ENCODE measurements at regions not wholly inside any gene's neighbourhood (a gene's known extent, or its start where the extent isn't known, plus 50 kb on each side); places are given as distances from the start of the nearest gene placed in this dataset.
"Not testable (repeated sequence)": the region's sequence is repeated elsewhere in the genome, so short reads cannot be mapped to it uniquely, and the experiment has no call there.

DNA sequence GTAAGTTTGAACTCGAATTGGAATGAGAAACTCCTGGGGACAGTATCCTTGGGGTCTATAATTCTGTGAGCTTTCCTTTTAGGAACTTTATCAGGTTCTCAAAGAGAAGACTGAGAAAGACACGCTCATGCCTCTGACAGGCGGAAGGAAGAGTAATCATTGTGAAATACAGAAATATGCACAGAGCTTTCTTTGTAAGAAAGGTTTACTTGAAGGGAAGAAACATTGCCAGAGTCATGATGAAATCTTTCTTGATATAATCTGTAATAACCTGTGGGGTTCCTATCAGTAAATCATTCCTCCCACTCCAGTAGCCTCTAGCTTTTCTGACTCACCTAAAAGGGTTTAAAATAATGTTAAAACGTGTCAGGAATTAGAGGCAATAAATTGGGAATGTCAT is 83.6 kb upstream of the CCDC39 start:
- no peak for DNase-seq
- in situ Hi-C loops (cut with HindIII; ENCODE audit: low pct_ligation_motif_present, low sequenced_read_pairs): no loop called here
- no peak overlapping the region for H3K4me3 ChIP-seq (ENCODE audit: low read depth, low read length)
- H3K27me3 ChIP-seq (replicated peaks): no peaks in the 10 kb centered on the region
- no peak overlapping the region for H3K27ac ChIP-seq
- no peaks in the 10 kb centered on the region for H3K36me3 ChIP-seq (replicated peaks)
- TF ChIP-seq, protein P1, sequence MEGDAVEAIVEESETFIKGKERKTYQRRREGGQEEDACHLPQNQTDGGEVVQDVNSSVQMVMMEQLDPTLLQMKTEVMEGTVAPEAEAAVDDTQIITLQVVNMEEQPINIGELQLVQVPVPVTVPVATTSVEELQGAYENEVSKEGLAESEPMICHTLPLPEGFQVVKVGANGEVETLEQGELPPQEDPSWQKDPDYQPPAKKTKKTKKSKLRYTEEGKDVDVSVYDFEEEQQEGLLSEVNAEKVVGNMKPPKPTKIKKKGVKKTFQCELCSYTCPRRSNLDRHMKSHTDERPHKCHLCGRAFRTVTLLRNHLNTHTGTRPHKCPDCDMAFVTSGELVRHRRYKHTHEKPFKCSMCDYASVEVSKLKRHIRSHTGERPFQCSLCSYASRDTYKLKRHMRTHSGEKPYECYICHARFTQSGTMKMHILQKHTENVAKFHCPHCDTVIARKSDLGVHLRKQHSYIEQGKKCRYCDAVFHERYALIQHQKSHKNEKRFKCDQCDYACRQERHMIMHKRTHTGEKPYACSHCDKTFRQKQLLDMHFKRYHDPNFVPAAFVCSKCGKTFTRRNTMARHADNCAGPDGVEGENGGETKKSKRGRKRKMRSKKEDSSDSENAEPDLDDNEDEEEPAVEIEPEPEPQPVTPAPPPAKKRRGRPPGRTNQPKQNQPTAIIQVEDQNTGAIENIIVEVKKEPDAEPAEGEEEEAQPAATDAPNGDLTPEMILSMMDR (IDR thresholded peaks at IDR 0.05; ENCODE audit: low read depth, low read length, missing control alignments): no peak

DNA sequence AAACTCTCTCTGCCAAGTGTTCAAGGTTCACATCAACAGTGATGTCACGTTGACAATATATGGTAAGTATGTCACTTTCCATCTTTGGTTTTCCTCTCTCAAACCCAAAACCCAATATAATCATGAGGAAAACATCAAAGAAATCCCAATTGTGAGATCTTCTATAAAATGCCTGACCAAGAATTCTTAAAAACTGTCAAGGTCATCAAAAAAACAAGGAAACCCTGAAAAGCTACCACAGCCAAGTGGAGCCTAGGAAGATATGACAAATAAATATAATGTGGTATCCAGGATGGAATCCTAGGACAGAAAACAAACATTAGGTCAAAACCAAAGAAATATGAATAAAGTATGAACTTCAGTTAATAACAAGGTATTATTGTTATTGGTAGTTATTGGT is 85.2 kb upstream of the CCDC39 start:
- DNase-seq: no peak
- TF ChIP-seq, protein P1 (IDR thresholded peaks at IDR 0.05; ENCODE audit: low read depth, low read length, missing control alignments): no peak
- in situ Hi-C loops (cut with HindIII; ENCODE audit: low pct_ligation_motif_present, low sequenced_read_pairs): no loop called here

DNA sequence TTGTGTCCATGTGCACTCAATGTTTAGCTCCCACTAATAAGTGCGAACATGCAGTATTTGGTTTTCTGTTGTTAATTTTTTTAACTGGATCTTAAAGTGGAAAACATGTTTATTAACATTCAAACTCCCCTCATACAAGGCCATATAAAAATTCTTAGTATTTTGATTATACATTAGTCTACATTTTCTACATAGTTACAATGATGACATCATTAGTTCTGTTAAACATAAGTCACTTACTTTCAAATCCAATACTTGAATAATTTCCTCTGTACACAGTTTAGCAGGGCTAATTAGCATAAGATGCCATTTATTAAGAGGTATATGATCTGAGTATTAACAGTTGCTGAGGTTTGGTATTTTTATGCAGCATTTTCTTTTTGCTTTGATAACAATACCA is 91.3 kb upstream of the CCDC39 start:
- H3K4me3 ChIP-seq (ENCODE audit: low read depth, low read length): no peak overlapping the region
- in situ Hi-C loops (cut with HindIII; ENCODE audit: low pct_ligation_motif_present, low sequenced_read_pairs): no loop called here
- no peak for DNase-seq
- no peak overlapping the region for H3K27ac ChIP-seq
- no peaks in the 10 kb centered on the region for H3K36me3 ChIP-seq (replicated peaks)
- TF ChIP-seq, protein P1 (IDR thresholded peaks at IDR 0.05; ENCODE audit: low read depth, low read length, missing control alignments): no peak
- no peaks in the 10 kb centered on the region for H3K27me3 ChIP-seq (replicated peaks)

More for the DNA sequence above, 85.2 kb upstream of the CCDC39 start:
- Histone ChIP-seq H3K27me3 (replicated peaks) (no peaks in the 10 kb centered on the region), H3K36me3 (replicated peaks) (no peaks in the 10 kb centered on the region), H3K27ac (no peak overlapping the region), H3K4me3 (ENCODE audit: low read depth, low read length) (no peak overlapping the region)

DNA sequence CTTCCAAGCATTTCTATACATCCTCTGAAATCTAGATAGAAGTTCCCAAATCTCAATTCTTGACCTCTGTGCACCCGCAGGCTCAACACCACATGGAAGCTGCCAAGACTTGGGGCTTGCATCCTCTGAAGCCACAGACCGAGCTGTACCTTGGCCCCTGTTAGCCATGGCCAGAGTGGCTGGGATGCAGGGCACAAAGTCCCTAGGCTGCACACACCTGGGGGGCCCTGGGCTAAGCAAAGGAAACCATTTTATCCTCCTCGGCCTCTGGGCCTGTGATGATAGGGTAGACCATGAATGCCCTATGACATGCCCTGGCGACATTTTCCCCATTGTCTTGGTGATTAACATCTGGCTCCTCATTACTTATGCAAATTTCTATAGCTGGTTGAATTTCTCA is 97.1 kb upstream of the CCDC39 start:
- no peak overlapping the region for H3K4me3 ChIP-seq (ENCODE audit: low read depth, low read length)
- no peak for DNase-seq
- TF ChIP-seq, protein P1 (IDR thresholded peaks at IDR 0.05; ENCODE audit: low read depth, low read length, missing control alignments): no peak
- H3K27me3 ChIP-seq (replicated peaks): no peaks in the 10 kb centered on the region
- H3K36me3 ChIP-seq (replicated peaks): no peaks in the 10 kb centered on the region
- H3K27ac ChIP-seq: no peak overlapping the region
- in situ Hi-C loops (cut with HindIII; ENCODE audit: low pct_ligation_motif_present, low sequenced_read_pairs): no loop called here

DNA sequence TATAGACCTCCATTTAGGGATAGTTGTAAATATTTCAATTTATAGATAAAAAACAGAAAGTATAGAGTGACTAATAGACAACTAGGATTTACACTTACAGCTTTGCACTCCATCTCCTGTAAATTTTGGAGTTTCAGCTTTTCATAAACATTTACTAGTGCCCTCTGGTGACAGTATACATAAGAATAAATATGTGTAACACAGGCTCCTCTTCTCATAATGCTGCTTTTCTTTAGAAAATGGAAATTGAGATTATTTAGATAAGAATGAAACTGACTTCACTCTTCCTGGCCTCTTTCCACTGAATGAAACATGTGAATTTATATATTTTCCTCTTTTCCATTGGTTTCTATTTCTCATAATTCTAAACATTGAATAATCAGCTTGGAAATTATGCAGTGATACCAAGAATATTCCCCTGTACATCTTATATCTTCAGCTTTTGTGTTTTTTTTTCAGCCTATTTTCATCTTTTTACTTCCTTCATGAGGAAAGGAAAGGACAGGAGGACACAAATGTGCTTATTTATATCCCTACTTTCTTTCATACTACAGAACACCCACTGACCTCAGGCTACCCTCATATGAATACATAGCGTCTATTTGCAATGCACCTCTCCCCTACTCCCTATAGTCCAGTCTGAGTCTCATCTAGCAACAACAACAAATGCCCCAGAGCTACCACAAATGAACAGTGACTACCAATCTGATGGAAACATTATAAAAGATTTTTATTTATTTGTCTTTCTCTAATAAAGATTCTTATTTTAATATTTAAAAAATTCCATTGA is 103.1 kb upstream of the CCDC39 start:
- H3K36me3 ChIP-seq (replicated peaks): no peaks in the 10 kb centered on the region
- TF ChIP-seq, protein P1 (IDR thresholded peaks at IDR 0.05; ENCODE audit: low read depth, low read length, missing control alignments): no peak

DNA sequence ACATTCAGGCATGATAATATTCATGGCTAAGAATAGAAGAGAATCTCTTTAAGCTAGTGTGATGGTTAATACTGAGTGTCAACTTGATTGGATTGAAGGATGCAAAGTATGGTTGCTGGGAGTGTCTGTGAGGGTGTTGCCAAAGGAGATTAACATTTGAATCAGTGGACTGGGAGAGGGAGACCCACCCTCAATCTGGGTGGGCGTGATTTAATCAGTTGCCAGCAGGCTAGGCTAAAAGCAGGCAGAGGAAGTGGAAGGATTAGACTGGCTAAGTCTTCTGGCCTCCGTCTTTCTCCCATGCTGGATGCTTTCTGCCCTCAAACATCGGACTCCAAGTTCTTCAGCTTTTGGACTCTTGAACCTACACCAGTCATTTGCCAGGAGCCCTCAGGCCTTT is 106.9 kb upstream of the CCDC39 start:
- in situ Hi-C loops (cut with HindIII; ENCODE audit: low pct_ligation_motif_present, low sequenced_read_pairs); H3K36me3 ChIP-seq (replicated peaks); H3K27me3 ChIP-seq (replicated peaks): not testable (repeated sequence)

More for the DNA sequence above, 103.1 kb upstream of the CCDC39 start:
- in situ Hi-C loops (cut with HindIII; ENCODE audit: low pct_ligation_motif_present, low sequenced_read_pairs): no loop called here
- Histone ChIP-seq H3K27me3 (replicated peaks) (no peaks in the 10 kb centered on the region), H3K4me3 (ENCODE audit: low read depth, low read length) (no peak overlapping the region), H3K27ac (no peak overlapping the region)
- DNase-seq: no peak

More for the DNA sequence above, 106.9 kb upstream of the CCDC39 start:
- not testable (repeated sequence) for H3K27ac ChIP-seq; H3K4me3 ChIP-seq (ENCODE audit: low read depth, low read length); DNase-seq

All from brain microvascular endothelial cell (primary cell).